TTC549 (cell line): ENCODE measurements at regions not wholly inside any gene's neighbourhood (a gene's known extent, or its start where the extent isn't known, plus 50 kb on each side); places are given as distances from the start of the nearest gene placed in this dataset.

ENCODE experiments used
- FAIRE-seq: peaks from 2 replicates; lab custom pipeline; 2012; peaks lifted over from hg19 to GRCh38; lab: Jason Lieb, UNC

GRCh38 chr2:126793885-126794613, 104.6 kb upstream of the TEX51 start:
- no peak for FAIRE-seq

DNA sequence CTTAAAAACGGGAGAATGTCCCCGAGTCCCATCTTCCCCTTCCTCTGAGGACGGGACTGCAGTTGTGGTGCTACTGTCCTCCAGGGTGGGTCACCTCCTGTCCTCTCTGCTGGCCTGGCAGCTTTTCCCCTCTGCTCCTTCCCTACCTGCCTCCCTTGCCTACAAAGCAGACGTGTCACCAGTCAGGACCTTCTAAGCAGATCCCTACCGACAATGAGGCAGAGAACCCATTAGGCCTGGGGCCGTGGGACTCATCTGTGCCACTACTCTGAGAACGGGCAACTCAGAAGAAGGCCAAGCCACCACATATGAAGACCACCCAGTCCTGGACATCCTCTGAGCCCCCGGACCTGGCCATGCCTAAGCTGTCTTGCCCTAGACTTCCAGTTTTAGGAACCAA, 103.0 kb upstream of the TEX51 start:
- FAIRE-seq, result no peak

GRCh38 chr2:126796931-126797621, 101.6 kb upstream of the TEX51 start:
- FAIRE-seq, result no peak

DNA sequence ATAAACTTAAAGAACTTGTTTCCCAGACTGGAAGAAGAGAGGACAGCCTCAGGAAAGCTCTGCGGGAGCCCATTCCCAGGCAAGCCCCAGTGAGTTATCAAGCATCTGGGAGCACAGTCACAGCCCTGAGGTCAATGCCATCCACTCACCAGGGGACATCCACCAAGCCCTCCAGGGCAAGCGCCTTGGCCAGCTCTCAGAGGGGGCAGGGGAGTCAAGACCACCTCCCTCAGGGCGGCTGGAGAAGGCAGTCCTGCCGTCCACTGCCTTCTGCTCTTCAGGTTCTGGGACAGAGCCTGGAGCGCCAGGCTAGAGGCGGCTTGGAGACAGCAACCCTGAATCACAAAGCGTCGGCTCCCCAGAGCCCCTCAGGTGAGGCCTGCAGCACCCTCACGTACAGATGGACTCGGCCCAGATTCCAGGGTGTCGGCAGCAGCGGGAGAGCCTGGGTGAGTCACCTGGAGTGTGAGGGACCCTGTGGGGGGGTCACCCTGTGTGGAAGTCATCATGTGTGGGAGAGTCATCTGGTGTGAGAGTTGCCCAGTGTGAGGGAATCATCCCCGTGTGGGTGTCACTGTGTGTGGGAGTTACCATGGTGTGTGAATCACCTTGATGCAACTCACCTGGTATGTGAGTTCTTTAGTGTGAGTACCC, 100.9 kb upstream of the TEX51 start:
- FAIRE-seq, result no peak

GRCh38 chr2:126798276-126799140, 100.2 kb upstream of the TEX51 start:
- FAIRE-seq, result no peak

GRCh38 chr2:126799301-126799700, 99.4 kb upstream of the TEX51 start:
- FAIRE-seq, result no peak

DNA sequence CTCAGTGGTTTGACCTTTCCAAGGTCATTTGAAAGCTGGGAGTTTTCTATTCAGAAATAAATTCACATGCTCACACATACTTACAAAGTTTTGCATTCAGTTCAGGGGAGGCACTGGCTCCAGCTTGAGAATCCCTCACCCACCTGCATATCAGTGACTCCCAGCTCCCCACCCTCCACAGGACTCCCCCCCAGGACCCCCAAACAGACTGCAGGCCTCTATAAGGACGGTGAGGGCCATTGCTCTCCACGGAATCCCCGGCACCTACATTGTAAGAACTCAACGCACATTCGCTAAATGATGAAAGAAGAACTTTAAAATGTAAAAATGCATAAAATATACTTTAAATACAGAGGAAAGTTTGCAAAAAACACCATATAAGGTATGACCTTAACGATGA, 97.2 kb upstream of the TEX51 start:
- FAIRE-seq, result no peak

DNA sequence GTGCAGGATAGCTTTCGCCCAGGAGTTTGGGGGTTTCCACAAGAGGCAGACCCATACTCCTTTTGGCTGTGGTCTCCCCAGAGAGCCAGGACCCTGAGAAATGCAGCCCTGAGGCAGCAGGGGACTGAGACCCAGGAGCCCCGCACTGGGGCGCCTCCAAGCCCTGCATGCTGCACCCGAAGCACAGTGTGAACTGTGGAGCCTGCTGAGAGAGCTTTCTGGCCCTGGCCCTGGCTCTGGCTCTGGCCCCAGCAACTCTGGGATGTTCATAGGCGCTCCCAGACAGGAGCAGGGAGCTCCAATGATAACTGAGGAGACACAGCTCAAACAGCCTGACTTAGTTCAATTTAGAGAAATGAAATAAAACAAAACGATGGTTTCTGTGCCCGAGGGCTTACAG, 96.4 kb upstream of the TEX51 start:
- no peak for FAIRE-seq

GRCh38 chr2:126802774-126803433, 95.8 kb upstream of the TEX51 start:
- FAIRE-seq, result no peak

- no peak for FAIRE-seq
Measured at GRCh38 chr2:126803434-126803775, 95.3 kb upstream of the TEX51 start.

DNA sequence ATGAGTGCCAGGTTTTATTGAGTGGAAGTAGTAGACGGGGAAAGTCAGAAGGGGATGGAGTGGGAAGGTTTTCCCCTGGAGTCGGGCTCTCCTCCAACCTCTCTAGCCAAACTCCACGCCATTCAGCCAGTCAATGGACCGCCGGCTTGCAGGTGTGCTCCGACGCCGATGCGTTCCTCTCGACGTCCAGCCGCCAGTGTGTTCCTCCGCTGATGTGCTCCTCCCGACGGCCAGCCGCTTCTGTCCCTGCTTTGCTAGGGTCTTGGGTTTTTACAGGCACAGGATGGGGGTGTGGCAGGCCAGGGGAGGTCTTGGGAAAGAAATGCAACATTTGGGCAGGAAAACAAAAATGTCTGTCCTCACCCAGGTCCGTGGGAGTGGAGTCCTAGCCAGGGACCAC, 94.3 kb upstream of the TEX51 start:
- FAIRE-seq, result no peak

- no peak for FAIRE-seq
Measured at GRCh38 chr2:126808929-126809328, 89.8 kb upstream of the TEX51 start.

- FAIRE-seq, result no peak
Measured at GRCh38 chr2:126809340-126809739, 89.3 kb upstream of the TEX51 start.

GRCh38 chr2:126810001-126810400, 88.7 kb upstream of the TEX51 start:
- FAIRE-seq, result no peak

DNA sequence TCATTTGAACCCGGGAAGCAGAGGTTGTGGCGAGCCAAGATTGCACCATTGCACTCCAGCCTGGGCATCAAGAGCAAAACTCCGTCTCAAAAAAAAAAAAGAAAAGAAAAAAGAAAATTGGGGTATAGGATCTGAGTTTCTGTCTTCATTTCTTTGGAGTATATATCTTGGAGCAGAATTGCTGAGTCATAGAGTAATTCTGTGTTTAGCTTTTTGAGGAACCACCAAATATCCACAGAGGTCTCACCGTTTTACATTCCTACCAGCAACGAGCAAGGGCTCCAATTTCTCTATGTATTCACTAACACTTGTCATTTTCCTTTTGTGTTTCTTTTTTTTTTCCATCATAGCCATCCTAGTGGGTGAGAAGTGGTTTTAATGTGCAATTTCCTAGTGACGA, 87.6 kb upstream of the TEX51 start:
- no peak for FAIRE-seq

DNA sequence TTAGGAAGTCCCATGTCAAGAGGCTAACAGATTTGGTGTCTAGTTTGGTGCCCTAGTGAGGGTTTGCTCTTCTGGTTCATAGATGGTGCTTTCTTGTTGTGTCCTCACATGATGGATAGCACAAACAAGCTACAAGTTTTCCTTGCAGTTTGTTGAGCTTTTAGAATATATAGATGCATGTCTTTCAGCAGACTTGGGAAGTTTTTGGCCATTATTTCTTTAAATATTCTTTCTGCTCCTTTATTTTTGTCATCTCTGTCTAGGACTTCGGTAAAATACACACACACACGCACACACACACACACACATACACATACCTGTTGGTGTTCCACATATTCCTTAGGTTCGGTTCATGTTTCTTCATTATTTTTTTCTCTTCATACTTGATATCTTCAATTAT, 81.5 kb upstream of the TEX51 start:
- no peak for FAIRE-seq

DNA sequence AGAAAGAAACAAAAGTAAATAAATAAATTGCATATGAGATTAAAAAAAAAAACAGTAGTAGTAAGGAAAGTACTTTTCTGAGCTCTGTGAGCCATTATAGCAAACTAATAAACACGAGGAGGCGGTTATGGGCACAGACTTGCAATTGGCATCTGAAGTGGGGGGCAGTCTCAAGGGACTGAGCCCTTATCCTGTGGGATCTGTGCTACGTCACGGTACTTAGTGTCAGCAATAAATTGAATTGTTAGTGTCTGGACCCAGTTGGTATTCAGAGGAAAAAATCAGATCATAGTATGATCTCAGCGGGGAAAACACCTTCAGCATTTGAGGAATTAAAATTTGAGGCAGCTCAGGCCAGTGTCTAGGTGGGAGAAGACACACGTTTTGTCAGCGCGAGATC, 76.6 kb upstream of the TEX51 start:
- no peak for FAIRE-seq

DNA sequence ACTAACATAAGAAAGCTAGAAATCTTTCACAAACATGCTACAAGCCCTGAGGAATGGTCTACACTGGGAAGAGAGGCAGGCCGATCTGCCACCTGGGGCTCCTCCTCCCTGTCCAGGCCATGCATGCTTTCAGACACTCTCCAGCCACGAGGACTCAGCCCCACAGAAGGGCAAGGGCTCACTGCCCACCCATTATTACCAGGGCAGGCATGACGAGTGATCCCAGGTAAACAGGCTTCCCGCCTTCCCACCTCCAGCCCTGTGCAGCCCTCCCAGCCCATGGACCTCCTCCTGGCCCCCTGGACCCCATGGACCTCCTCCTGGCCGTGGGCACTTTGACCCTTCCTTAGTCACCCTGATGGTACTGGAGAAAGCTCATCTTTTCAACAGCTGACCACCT, 75.8 kb upstream of the TEX51 start:
- FAIRE-seq, result no peak

DNA sequence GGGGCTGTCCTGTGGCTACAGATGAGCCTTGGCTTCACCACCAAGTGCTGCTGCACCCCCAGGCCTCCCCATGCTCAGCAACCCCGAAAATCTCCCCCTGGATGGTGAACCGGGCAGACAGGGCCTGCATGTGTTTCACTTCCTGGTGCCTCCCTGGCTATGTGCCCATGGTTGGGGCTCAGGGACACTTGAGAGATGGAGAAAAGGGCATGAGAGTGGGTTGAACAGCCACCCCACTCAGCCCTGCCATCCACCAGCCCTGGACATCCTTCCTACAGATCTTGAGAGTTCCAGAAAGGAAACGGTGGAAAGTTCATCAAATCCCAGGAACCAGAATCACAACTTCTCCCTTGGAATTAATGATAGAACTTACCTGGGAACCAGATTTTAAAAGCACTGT, 74.7 kb upstream of the TEX51 start:
- FAIRE-seq, result no peak

DNA sequence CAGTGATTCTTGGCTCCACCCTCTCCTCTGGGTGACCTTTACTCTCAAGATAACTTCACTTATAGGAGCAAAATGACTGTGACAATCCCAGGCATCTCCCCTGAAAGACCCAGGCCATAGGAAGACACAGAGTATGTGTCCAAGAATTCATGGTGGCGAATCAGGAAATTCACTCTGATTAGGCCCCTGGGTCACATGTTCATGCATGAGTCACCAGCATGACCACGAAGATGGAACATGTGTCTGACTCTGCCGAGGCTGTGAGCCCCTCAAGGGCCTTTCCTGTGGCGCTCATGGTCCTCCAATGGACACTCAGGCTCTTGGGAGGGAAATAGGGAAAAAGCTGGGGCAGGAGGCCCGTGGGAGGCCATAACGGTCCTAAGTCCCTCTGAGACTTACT, 74.0 kb upstream of the TEX51 start:
- FAIRE-seq, result no peak

DNA sequence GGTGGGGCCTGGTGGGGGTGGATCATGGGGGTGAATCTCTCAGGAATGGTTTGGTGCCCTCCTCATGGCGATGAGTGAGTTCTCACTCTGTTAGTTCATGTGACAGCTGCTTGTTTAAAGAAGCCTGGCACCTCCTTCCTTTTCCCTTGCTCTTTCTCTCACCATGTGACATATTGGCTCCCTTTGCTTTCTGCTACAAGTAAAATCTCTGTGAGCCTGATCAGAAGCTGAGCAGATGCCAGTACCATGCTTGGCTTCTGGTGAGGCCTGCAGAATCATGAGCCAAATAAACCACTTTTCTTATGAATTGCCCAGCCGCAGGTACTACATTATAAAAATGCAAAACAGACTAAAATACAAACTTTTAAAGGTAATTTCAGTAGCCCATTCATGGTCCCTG, 73.4 kb upstream of the TEX51 start:
- FAIRE-seq, result no peak

DNA sequence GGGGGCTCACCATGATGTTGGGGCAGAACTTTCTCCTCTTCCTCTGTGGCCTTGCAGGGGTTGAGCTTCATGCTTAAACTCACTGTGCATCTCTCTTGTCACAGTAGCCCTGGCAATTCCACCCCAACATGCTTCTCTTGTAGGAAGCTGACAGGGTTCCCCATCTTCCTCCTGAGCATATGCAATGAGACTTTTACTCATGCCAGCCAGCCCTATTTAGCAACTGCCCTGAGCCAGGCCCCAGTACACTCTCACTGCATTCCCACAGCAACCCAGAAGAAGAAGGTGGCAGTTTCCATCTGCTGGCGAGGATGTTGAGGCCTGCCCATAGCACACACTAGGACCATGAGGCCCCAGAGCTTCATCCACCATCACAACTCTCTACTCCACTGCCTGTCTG, 72.2 kb upstream of the TEX51 start:
- FAIRE-seq, result no peak
